HUES48 (cell line): ENCODE measurements at regions not wholly inside any gene's neighbourhood (a gene's known extent, or its start where the extent isn't known, plus 50 kb on each side); places are given as distances from the start of the nearest gene placed in this dataset.

ENCODE experiments used
- H3K27ac ChIP-seq: one replicate; pipeline ENCODE4 v1.7.0; 2013; ENCODE audit warnings: low read depth, low read length, inconsistent platforms
- H3K27me3 ChIP-seq: 2 replicates; pipeline ENCODE4 v1.6.1; 2013; ENCODE audit warnings: mild to moderate bottlenecking, low read length; ENCODE audit not compliant: control insufficient read depth, insufficient read depth
- H3K36me3 ChIP-seq: 2 replicates; pipeline ENCODE4 v1.6.1; 2013; ENCODE audit warnings: low read length; ENCODE audit not compliant: control insufficient read depth, insufficient read depth
- H3K4me1 ChIP-seq: 2 replicates; pipeline ENCODE4 v1.6.1; 2013; ENCODE audit warnings: mild to moderate bottlenecking, low read length; ENCODE audit not compliant: control insufficient read depth, insufficient read depth
- H3K4me3 ChIP-seq: 2 replicates; pipeline ENCODE4 v1.5.1; 2013; ENCODE audit warnings: mild to moderate bottlenecking, low read depth, low read length
- H3K9ac ChIP-seq: 2 replicates; pipeline ENCODE4 v1.6.1; 2013; ENCODE audit warnings: mild to moderate bottlenecking, low read depth, low read length, moderate library complexity
- H3K9me3 ChIP-seq: 2 replicates; pipeline ENCODE4 v1.6.1; 2013; ENCODE audit warnings: low read length; ENCODE audit not compliant: control insufficient read depth, insufficient read depth

DNA sequence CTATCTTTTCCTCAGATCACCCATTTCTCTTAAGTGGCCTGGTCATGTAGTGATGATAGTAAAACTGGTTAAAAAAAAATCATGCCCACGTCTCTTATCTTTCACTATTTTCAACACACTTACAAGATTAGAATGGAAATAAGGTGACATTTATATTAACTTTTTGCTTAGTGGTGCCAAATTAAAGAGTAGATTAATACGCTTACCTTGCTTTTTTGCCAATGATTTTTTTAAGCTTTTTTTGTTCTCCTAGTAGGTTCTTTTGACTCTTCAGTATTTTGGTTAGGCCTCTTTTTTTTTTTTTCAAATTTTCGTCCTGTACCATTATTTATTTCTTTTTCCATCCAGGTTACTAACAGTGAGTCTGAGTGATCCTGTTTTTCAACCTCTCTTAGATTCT, 147.9 kb downstream of the PTCSC3 start:
- Histone ChIP-seq H3K4me3 (no peak overlapping the region), H3K9ac (no peak overlapping the region), H3K9me3 (no peaks in the 10 kb centered on the region), H3K27ac (no peak overlapping the region), H3K36me3 (no peaks in the 10 kb centered on the region), H3K4me1 (no peaks in the 10 kb centered on the region), H3K27me3 (no peaks in the 10 kb centered on the region)

DNA sequence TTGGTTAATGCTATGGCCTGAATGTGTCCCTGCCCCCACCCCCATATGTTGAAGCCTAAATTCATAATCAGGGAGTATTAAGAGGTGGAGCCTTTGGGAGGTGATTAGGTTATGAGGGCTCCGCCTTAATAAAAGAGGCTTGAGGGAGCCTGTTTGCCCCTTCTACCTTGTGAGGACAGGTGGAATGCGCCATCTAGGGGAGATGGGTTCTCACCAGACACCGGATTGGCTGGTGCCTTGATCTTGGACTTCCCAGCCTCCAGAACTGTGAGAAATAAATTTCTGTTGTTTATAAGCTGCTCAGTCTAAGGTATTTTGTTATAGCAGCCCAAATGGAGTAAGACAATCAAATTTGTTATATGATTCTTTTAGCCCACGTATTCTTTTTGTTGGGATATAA, 148.3 kb downstream of the PTCSC3 start:
- no peak overlapping the region for H3K4me3 ChIP-seq
- H3K4me1 ChIP-seq = no peaks in the 10 kb centered on the region
- no peaks in the 10 kb centered on the region for H3K9me3 ChIP-seq
- no peak overlapping the region for H3K9ac ChIP-seq
- no peaks in the 10 kb centered on the region for H3K27me3 ChIP-seq
- no peak overlapping the region for H3K27ac ChIP-seq
- no peaks in the 10 kb centered on the region for H3K36me3 ChIP-seq

GRCh38 chr14:36027354-36027753, 149.2 kb downstream of the PTCSC3 start:
- Histone ChIP-seq H3K4me3 (no peak overlapping the region), H3K27ac (no peak overlapping the region)

GRCh38 chr14:36022765-36023410, 153.6 kb downstream of the PTCSC3 start:
- H3K9me3 ChIP-seq = no peaks in the 10 kb centered on the region
- H3K27me3 ChIP-seq = no peaks in the 10 kb centered on the region
- H3K36me3 ChIP-seq = no peaks in the 10 kb centered on the region
- no peak overlapping the region for H3K9ac ChIP-seq
- H3K4me1 ChIP-seq = no peaks in the 10 kb centered on the region
- no peak overlapping the region for H3K4me3 ChIP-seq
- H3K27ac ChIP-seq = no peak overlapping the region

More at GRCh38 chr14:36027354-36027753, 149.2 kb downstream of the PTCSC3 start:
- Histone ChIP-seq H3K27me3 (no peaks in the 10 kb centered on the region), H3K9me3 (no peaks in the 10 kb centered on the region), H3K4me1 (no peaks in the 10 kb centered on the region), H3K36me3 (no peaks in the 10 kb centered on the region), H3K9ac (no peak overlapping the region)

DNA sequence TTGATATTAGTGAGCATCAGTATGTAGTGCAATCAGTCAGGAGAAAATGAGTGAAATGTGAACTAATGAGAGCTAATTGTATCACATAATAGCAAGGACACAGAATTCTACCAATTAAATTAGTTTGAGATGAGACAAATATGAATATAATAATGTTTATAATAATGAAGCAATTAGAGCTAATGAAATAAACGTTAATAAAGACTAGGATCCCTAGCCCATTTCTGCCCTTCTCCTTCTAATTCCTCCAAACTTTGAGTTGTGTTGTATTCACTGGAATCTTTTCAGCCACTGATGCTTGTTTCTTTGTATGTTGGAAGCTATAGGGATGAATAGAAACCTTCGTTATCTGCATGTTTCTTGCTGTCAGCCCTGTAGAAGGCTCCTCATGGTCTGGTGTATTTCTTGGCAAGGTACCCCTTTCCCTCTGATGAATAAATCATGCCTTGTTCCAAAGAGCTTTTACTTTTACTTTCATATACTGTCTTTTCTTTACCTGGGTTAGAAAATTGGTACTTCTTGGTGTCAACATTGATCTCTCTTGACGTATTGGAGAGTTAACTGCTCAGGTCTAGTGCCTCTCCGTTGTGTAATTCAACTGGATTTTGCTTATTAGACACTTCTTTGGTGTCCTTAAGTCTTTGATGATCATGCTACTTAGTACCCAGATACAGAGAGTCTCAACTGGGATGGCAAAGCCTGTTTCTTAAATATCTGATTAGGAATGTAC, 154.8 kb downstream of the PTCSC3 start:
- Histone ChIP-seq H3K27me3 (no peaks in the 10 kb centered on the region), H3K27ac (no peak overlapping the region), H3K9me3 (no peaks in the 10 kb centered on the region), H3K4me1 (no peaks in the 10 kb centered on the region), H3K36me3 (no peaks in the 10 kb centered on the region), H3K9ac (no peak overlapping the region), H3K4me3 (no peak overlapping the region)

- H3K36me3 ChIP-seq = no peaks in the 10 kb centered on the region
- no peaks in the 10 kb centered on the region for H3K27me3 ChIP-seq
- H3K4me1 ChIP-seq = no peaks in the 10 kb centered on the region
- H3K4me3 ChIP-seq = no peak overlapping the region
- no peak overlapping the region for H3K9ac ChIP-seq
- no peaks in the 10 kb centered on the region for H3K9me3 ChIP-seq
- no peak overlapping the region for H3K27ac ChIP-seq
Observed at GRCh38 chr14:36021030-36021422, 155.5 kb downstream of the PTCSC3 start.

- no peak overlapping the region for H3K4me3 ChIP-seq
- H3K9me3 ChIP-seq = no peaks in the 10 kb centered on the region
- no peaks in the 10 kb centered on the region for H3K4me1 ChIP-seq
- H3K27ac ChIP-seq = no peak overlapping the region
- H3K9ac ChIP-seq = no peak overlapping the region
- H3K36me3 ChIP-seq = no peaks in the 10 kb centered on the region
- no peaks in the 10 kb centered on the region for H3K27me3 ChIP-seq
Observed at GRCh38 chr14:36020120-36021029, 156.1 kb downstream of the PTCSC3 start.

- H3K4me3 ChIP-seq = no peak overlapping the region
- H3K4me1 ChIP-seq = no peaks in the 10 kb centered on the region
Observed at GRCh38 chr14:36019126-36019525, 157.4 kb downstream of the PTCSC3 start.

GRCh38 chr14:36014236-36014635, 162.3 kb downstream of the PTCSC3 start:
- Histone ChIP-seq H3K9ac (no peak overlapping the region), H3K27me3 (no peaks in the 10 kb centered on the region; the same call in 1 of the 2 replicates), H3K36me3 (no peaks in the 10 kb centered on the region), H3K9me3 (no peaks in the 10 kb centered on the region), H3K27ac (no peak overlapping the region), H3K4me1 (peaks cover 33% of the 10 kb centered on the region), H3K4me3 (no peak overlapping the region)

More at GRCh38 chr14:36019126-36019525, 157.4 kb downstream of the PTCSC3 start:
- Histone ChIP-seq H3K27me3 (no peaks in the 10 kb centered on the region), H3K36me3 (no peaks in the 10 kb centered on the region), H3K27ac (no peak overlapping the region), H3K9me3 (no peaks in the 10 kb centered on the region), H3K9ac (no peak overlapping the region)

DNA sequence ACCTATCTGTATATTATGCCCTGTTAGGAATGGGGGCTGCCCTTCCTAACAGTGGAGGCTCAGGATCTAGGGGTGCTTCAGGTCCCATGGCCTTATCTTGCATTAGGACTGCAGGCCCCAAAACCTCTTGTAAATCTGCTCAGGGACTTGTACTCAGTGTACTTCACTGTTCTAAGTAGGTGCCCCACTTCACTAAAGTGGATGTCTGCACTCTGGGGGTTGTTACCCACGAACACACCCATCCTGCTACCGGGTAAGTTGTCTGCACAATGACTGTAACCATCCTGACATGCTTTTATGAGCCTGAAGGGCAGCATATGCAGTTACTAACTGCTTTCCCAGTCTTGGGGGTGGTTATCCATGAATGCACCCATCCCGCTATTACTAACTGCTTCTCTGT, 163.0 kb downstream of the PTCSC3 start:
- Histone ChIP-seq H3K4me3 (no peak overlapping the region), H3K36me3 (no peaks in the 10 kb centered on the region), H3K9ac (no peak overlapping the region), H3K27ac (no peak overlapping the region), H3K9me3 (no peaks in the 10 kb centered on the region), H3K27me3 (no peaks in the 10 kb centered on the region; the same call in 1 of the 2 replicates), H3K4me1 (peaks cover 41% of the 10 kb centered on the region)
